ENCODE measurements at regions not wholly inside any gene's neighbourhood (a gene's known extent, or its start where the extent isn't known, plus 50 kb on each side); places are given as distances from the start of the nearest gene placed in this dataset.

DNA sequence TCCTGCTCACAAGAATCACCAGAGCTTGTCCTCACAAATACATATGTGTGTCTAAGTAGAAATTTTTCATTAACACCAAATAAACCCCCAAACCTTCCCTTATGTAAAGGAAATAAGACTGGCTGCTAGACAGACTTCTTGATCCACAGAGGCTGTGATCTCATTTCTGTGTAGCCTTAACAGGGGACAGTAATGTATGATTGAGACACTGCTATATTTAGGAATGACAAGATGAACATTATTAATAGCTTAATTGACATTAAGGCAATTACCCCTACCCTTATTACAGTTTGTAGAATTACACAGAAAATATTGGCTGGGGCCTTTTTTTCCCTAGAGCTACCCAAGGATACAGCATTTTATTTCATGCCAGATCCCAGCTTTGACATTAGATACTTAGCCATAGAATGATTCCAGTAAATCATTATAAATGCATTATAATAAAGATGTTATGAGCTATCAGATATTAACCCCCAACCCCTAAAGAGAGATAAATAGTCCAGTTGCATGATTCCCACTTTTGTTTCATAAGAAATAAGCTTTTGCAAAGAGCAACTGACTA is 392.1 kb upstream of the HNRNPA3 start:
- DNase-seq: no peak
- peaks cover 2% of the 10 kb centered on the region for H3K9me3 ChIP-seq (ENCODE audit: control insufficient read depth, low read length, poor library complexity, severe bottlenecking)
- Mint-ChIP-seq H3K27ac (no peak overlapping the region), H3K4me1 (no peaks in the 10 kb centered on the region), H3K36me3 (ENCODE audit: low read depth) (no peaks in the 10 kb centered on the region), H3K4me3 (no peak overlapping the region), H3K27me3 (peaks cover 26% of the 10 kb centered on the region)
- ATAC-seq: no peak

GRCh38 chr2:176821350-176821749 is 391.2 kb upstream of the HNRNPA3 start:
- H3K9me3 ChIP-seq (ENCODE audit: control insufficient read depth, low read length, poor library complexity, severe bottlenecking): peaks cover 2% of the 10 kb centered on the region
- H3K36me3 Mint-ChIP-seq (ENCODE audit: low read depth): no peaks in the 10 kb centered on the region
- no peak overlapping the region for H3K4me3 Mint-ChIP-seq
- ATAC-seq: no peak
- peaks cover 3% of the 10 kb centered on the region for H3K4me1 Mint-ChIP-seq
- no peak for DNase-seq
- peaks cover 26% of the 10 kb centered on the region for H3K27me3 Mint-ChIP-seq
- H3K27ac Mint-ChIP-seq: no peak overlapping the region

GRCh38 chr2:176822060-176822459 is 390.5 kb upstream of the HNRNPA3 start:
- Mint-ChIP-seq H3K36me3 (ENCODE audit: low read depth) (no peaks in the 10 kb centered on the region), H3K4me1 (peaks cover 11% of the 10 kb centered on the region), H3K4me3 (no peak overlapping the region), H3K27ac (no peak overlapping the region), H3K27me3 (peaks cover 26% of the 10 kb centered on the region)
- peaks cover 2% of the 10 kb centered on the region for H3K9me3 ChIP-seq (ENCODE audit: control insufficient read depth, low read length, poor library complexity, severe bottlenecking)
- ATAC-seq: no peak
- DNase-seq: no peak

DNA sequence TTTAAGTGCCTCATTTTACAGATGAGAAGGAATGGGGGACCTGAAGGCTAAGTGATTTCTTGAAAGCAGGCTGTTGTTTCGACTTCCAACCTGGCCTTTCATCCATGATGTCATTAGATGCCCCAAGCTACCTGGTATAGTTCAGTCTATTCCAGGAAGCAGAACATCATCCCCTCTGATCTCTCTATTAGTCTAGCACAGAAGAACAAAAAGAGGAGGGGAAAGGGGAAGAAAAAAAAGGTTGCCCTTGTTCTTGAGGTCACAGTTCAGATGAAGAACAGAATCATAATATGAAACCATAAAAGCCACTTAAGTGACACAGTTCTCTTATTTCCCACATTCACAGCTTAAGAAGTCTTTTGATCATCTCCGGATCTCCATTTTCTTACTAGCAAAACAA is 386.2 kb upstream of the HNRNPA3 start:
- Mint-ChIP-seq H3K27ac (peak overlapping the region; percentile 73), H3K4me3 (peak overlapping the region; percentile 10), H3K36me3 (ENCODE audit: low read depth) (no peaks in the 10 kb centered on the region), H3K4me1 (peaks cover 15% of the 10 kb centered on the region), H3K27me3 (peaks cover 32% of the 10 kb centered on the region)
- ATAC-seq (peak; percentile 86), DNase-seq (no peak)
- H3K9me3 ChIP-seq (ENCODE audit: control insufficient read depth, low read length, poor library complexity, severe bottlenecking): peaks cover 2% of the 10 kb centered on the region

DNA sequence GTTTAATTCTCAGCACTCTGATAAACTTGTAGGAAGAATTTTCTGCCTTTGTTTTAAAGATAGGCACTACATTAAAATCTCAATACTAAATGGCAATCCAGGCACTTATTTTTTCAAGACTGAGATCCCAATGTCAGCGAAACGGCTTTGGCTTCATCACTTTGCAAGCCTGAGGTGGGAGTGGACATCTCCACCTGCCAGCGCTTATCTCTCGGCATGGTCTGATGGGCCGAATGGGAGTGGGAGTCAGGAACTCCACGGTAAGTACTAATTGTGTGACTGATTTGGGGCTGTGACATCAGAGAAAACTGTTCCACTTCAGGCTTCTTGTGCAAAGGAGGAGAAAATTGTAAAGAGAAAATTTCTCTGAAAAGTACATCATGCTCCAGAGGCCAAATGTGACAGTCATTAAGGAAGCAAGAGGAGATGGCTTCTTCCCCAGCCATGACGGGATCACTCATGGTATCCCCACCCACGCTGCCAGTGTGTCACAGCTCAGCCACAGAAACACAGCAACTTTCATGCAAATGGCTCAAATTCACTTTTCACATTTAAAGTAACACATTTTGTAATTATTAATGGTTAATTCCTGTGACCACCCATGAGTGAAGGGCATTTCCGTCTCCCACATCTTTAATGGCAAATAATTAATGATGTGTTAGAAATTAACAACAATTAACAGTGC is 385.5 kb upstream of the HNRNPA3 start:
- Mint-ChIP-seq H3K36me3 (ENCODE audit: low read depth) (no peaks in the 10 kb centered on the region), H3K4me1 (peaks cover 15% of the 10 kb centered on the region), H3K4me3 (no peak overlapping the region), H3K27ac (peak overlapping the region; percentile 73), H3K27me3 (peaks cover 32% of the 10 kb centered on the region)
- DNase-seq: no peak
- H3K9me3 ChIP-seq (ENCODE audit: control insufficient read depth, low read length, poor library complexity, severe bottlenecking): peaks cover 2% of the 10 kb centered on the region
- no peak for ATAC-seq

- Mint-ChIP-seq H3K36me3 (ENCODE audit: low read depth) (no peaks in the 10 kb centered on the region), H3K27me3 (peaks cover 29% of the 10 kb centered on the region), H3K4me1 (peaks cover 17% of the 10 kb centered on the region), H3K27ac (no peak overlapping the region), H3K4me3 (no peak overlapping the region)
- ATAC-seq (peak; percentile 69), DNase-seq (no peak)
- no peaks in the 10 kb centered on the region for H3K9me3 ChIP-seq (ENCODE audit: control insufficient read depth, low read length, poor library complexity, severe bottlenecking)
Observed at GRCh38 chr2:176830362-176830761, 382.2 kb upstream of the HNRNPA3 start.

DNA sequence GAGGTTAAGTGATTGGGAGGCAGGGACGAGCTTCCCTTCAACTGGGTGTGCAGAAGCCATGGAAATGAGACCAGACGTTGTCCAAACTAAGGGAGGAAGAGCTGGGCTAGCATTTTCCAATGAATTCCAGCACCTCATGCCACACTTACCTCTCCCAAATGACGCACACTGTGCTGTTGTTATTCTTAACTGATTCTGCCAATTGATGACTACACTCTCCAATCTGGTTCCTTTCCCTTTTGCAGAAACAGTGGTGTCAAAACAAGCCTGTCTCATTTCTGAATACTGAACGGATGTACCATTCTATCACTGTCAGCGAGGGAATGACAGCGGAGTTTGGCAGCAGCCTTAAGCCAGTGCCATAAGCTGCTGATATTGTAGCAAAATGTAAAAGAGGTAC is 380.5 kb upstream of the HNRNPA3 start:
- DNase-seq (no peak), ATAC-seq (no peak)
- Mint-ChIP-seq H3K27ac (no peak overlapping the region), H3K4me1 (peaks cover 6% of the 10 kb centered on the region), H3K4me3 (no peak overlapping the region), H3K36me3 (ENCODE audit: low read depth) (no peaks in the 10 kb centered on the region), H3K27me3 (peaks cover 33% of the 10 kb centered on the region)
- no peaks in the 10 kb centered on the region for H3K9me3 ChIP-seq (ENCODE audit: control insufficient read depth, low read length, poor library complexity, severe bottlenecking)

GRCh38 chr2:176833671-176834070 is 378.9 kb upstream of the HNRNPA3 start:
- Mint-ChIP-seq H3K4me1 (peaks cover 5% of the 10 kb centered on the region), H3K27ac (no peak overlapping the region), H3K4me3 (no peak overlapping the region), H3K27me3 (peaks cover 33% of the 10 kb centered on the region), H3K36me3 (ENCODE audit: low read depth) (no peaks in the 10 kb centered on the region)
- H3K9me3 ChIP-seq (ENCODE audit: control insufficient read depth, low read length, poor library complexity, severe bottlenecking): no peaks in the 10 kb centered on the region
- ATAC-seq: no peak
- DNase-seq: no peak

GRCh38 chr2:176834226-176834625 is 378.4 kb upstream of the HNRNPA3 start:
- no peaks in the 10 kb centered on the region for H3K9me3 ChIP-seq (ENCODE audit: control insufficient read depth, low read length, poor library complexity, severe bottlenecking)
- H3K27me3 Mint-ChIP-seq: peaks cover 27% of the 10 kb centered on the region
- no peak overlapping the region for H3K27ac Mint-ChIP-seq
- DNase-seq (no peak), ATAC-seq (no peak)
- H3K36me3 Mint-ChIP-seq (ENCODE audit: low read depth): no peaks in the 10 kb centered on the region
- peaks cover 5% of the 10 kb centered on the region for H3K4me1 Mint-ChIP-seq
- no peak overlapping the region for H3K4me3 Mint-ChIP-seq

- no peak for DNase-seq
- Mint-ChIP-seq H3K4me3 (no peak overlapping the region), H3K27ac (no peak overlapping the region), H3K36me3 (ENCODE audit: low read depth) (no peaks in the 10 kb centered on the region), H3K27me3 (no peaks in the 10 kb centered on the region), H3K4me1 (peaks cover 8% of the 10 kb centered on the region)
- ATAC-seq: no peak
- no peaks in the 10 kb centered on the region for H3K9me3 ChIP-seq (ENCODE audit: control insufficient read depth, low read length, poor library complexity, severe bottlenecking)
Observed at GRCh38 chr2:176843208-176843607, 369.4 kb upstream of the HNRNPA3 start.

- Mint-ChIP-seq H3K27me3 (no peaks in the 10 kb centered on the region), H3K27ac (no peak overlapping the region), H3K4me1 (peaks cover 8% of the 10 kb centered on the region), H3K36me3 (ENCODE audit: low read depth) (no peaks in the 10 kb centered on the region), H3K4me3 (no peak overlapping the region)
- no peak for ATAC-seq
- no peak for DNase-seq
- H3K9me3 ChIP-seq (ENCODE audit: control insufficient read depth, low read length, poor library complexity, severe bottlenecking): no peaks in the 10 kb centered on the region
Observed at GRCh38 chr2:176844461-176844860, 368.1 kb upstream of the HNRNPA3 start.

DNA sequence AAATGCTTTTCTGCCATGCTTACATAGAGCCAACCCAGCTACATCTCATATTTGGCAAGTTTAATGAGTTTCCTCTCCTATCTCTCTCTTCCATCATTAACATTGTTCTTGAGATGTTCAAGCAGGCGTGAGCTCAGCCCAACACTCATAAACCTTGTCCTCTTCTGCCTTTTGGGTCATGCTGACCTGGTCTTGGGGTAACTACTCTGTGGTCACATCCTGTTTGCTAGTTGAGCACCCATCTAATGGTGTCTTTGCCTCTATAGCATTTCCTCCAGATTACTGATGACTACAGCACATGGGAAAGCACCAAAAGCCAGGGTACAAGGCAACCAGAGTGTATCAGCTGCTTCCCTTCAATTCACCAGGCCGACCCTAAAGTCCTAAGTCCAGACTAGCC is 366.9 kb upstream of the HNRNPA3 start:
- Mint-ChIP-seq H3K27ac (no peak overlapping the region), H3K4me1 (peaks cover 8% of the 10 kb centered on the region), H3K4me3 (no peak overlapping the region), H3K36me3 (ENCODE audit: low read depth) (no peaks in the 10 kb centered on the region), H3K27me3 (no peaks in the 10 kb centered on the region)
- ATAC-seq (no peak), DNase-seq (no peak)
- no peaks in the 10 kb centered on the region for H3K9me3 ChIP-seq (ENCODE audit: control insufficient read depth, low read length, poor library complexity, severe bottlenecking)

DNA sequence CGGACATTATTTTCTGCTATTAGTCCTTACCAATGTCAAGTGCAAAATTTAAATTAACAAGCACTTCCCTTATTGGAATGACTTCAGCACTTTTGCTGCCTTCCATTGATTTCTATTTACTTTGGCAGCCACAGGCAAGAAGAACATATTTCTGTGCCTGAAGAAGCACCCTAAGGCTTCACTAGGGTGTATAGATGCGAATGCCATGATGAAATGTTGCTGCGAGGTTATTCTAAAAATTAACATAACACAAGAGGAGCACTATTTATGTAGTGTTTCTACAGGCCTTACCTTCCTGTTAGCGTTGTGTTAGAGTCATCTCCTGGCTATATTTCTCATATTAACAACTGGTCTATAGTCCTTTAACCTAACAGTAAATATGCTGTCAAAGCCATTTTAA is 365.0 kb upstream of the HNRNPA3 start:
- peaks cover 11% of the 10 kb centered on the region for H3K4me1 Mint-ChIP-seq
- ATAC-seq: no peak
- no peak overlapping the region for H3K27ac Mint-ChIP-seq

GRCh38 chr2:176848844-176849243 is 363.8 kb upstream of the HNRNPA3 start:
- Mint-ChIP-seq H3K36me3 (ENCODE audit: low read depth) (no peaks in the 10 kb centered on the region), H3K27me3 (no peaks in the 10 kb centered on the region), H3K4me3 (no peak overlapping the region), H3K27ac (no peak overlapping the region), H3K4me1 (peaks cover 13% of the 10 kb centered on the region)
- ATAC-seq (no peak), DNase-seq (no peak)
- H3K9me3 ChIP-seq (ENCODE audit: control insufficient read depth, low read length, poor library complexity, severe bottlenecking): no peaks in the 10 kb centered on the region

More for the DNA sequence above, 365.0 kb upstream of the HNRNPA3 start:
- Mint-ChIP-seq H3K27me3 (no peaks in the 10 kb centered on the region), H3K4me3 (no peak overlapping the region), H3K36me3 (ENCODE audit: low read depth) (no peaks in the 10 kb centered on the region)
- no peaks in the 10 kb centered on the region for H3K9me3 ChIP-seq (ENCODE audit: control insufficient read depth, low read length, poor library complexity, severe bottlenecking)
- no peak for DNase-seq
